Activated B cell treated with CpG ODN at 0.5 μM for 24 hours (primary cell): ENCODE measurements at regions not wholly inside any gene's neighbourhood (a gene's known extent, or its start where the extent isn't known, plus 50 kb on each side); places are given as distances from the start of the nearest gene placed in this dataset.

Experiments
- ATAC-seq: fragments of 200-7000 bp; cut with Tn5 transposase; one replicate; pipeline ENCODE4 v1.10.0; 2021; ENCODE audit warnings: low read depth, mild to moderate bottlenecking, moderate library complexity
- CTCF ChIA-PET: fragments of 350-600 bp; sonication (Branson Sonifier 250); formaldehyde crosslinking; loops from one replicate; lab custom pipeline; 2021; ENCODE audit warnings: antibody characterized with exemption; lab: Charles Lee
- POLR2A ChIA-PET: fragments of 350-600 bp; sonication (Branson Sonifier 250); formaldehyde crosslinking; loops from one replicate; lab custom pipeline; 2021; ENCODE audit warnings: antibody characterized with exemption; lab: Charles Lee
- DNase-seq: peaks from one replicate; pipeline ENCODE4 v3.0.0; 2022
- H3K27ac Mint-ChIP-seq: one replicate; pipeline ENCODE4 v1.8.0; 2020; ENCODE audit warnings: mixed read lengths
- H3K27me3 Mint-ChIP-seq: one replicate; pipeline ENCODE4 v1.8.0; 2021; ENCODE audit warnings: mixed read lengths
- H3K36me3 Mint-ChIP-seq: one replicate; pipeline ENCODE4 v1.8.0; 2021; ENCODE audit warnings: low read depth, mixed read lengths
- H3K4me1 Mint-ChIP-seq: one replicate; pipeline ENCODE4 v1.8.0; 2021; ENCODE audit warnings: mixed read lengths
- H3K4me3 Mint-ChIP-seq: one replicate; pipeline ENCODE4 v1.8.0; 2020; ENCODE audit warnings: mild to moderate bottlenecking, mixed read lengths
- H3K9me3 Mint-ChIP-seq: one replicate; pipeline ENCODE4 v1.8.0; 2020; ENCODE audit warnings: mixed read lengths
- intact Hi-C: fragments of 100-400 bp; cut with micrococcal nuclease; formaldehyde crosslinking; loops from one replicate; pipeline ENCODE4 v1.15.1; 2024
- TF ChIP-seq, protein P1 (sequence below): fragments of 200-600 bp; IDR thresholded peaks from one replicate; pipeline ENCODE4 v1.8.0; 2022; ENCODE audit warnings: antibody characterized with exemption, mild to moderate bottlenecking

DNA sequence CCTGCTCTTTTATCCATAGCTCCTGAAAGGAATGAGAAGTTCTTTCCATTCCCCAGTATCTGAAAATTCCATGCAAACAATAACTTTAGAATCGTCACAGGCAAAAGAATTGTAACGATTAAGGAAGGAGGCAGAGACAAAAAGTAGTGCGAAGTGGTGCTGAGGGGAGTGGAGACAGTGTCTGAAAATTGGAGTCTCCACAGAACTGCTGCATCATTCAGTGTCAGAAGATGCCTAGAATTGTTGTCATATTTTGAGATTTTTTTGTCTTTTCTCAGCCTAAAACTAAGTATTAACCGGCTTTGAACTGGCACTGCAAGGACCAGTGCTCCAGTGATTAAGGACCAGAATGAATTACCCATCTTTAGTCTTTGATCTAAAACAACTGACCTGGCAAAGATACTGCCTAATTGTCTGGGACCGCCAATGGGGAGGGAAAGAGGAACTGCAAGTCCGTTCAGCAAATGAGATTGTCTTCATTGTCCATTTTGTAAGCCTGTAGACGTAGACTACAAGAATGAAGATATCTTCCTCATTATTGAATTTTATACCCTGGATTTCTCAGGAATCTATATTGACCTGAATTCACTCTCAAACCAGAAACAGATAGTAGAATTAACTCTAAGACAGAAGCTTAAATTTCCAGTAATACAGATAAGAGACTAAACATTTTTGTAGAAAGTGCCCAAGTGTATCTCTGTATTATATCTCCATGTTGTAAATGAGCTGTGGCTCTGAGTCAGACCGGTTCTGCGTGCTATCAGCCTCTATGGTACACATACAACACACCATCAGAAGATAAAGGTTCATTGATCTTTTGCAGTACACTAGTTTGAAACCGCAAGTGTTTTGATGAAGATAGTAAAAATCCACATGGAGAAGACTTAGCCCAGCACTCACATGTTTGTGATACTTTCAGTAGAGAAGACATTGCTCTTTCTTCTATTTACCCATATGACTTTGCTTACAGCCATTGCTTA lies 293.2 kb downstream of the EFNB2 start:
- intact Hi-C loops, result no loop called here
- TF ChIP-seq, protein P1, sequence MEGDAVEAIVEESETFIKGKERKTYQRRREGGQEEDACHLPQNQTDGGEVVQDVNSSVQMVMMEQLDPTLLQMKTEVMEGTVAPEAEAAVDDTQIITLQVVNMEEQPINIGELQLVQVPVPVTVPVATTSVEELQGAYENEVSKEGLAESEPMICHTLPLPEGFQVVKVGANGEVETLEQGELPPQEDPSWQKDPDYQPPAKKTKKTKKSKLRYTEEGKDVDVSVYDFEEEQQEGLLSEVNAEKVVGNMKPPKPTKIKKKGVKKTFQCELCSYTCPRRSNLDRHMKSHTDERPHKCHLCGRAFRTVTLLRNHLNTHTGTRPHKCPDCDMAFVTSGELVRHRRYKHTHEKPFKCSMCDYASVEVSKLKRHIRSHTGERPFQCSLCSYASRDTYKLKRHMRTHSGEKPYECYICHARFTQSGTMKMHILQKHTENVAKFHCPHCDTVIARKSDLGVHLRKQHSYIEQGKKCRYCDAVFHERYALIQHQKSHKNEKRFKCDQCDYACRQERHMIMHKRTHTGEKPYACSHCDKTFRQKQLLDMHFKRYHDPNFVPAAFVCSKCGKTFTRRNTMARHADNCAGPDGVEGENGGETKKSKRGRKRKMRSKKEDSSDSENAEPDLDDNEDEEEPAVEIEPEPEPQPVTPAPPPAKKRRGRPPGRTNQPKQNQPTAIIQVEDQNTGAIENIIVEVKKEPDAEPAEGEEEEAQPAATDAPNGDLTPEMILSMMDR, result no peak
- no peak overlapping the region for H3K27ac Mint-ChIP-seq

GRCh38 chr13:106238690-106239089 lies 296.8 kb downstream of the EFNB2 start:
- Mint-ChIP-seq H3K4me1 (no peaks in the 10 kb centered on the region), H3K9me3 (no peaks in the 10 kb centered on the region), H3K36me3 (no peaks in the 10 kb centered on the region), H3K4me3 (no peak overlapping the region), H3K27me3 (no peaks in the 10 kb centered on the region), H3K27ac (no peak overlapping the region)
- no peak for DNase-seq
- ATAC-seq, result no peak
- ChIA-PET CTCF (no interaction called here), POLR2A (no interaction called here)
- TF ChIP-seq, protein P1, result no peak
- intact Hi-C loops, result no loop called here

More for the DNA sequence above, 293.2 kb downstream of the EFNB2 start:
- Mint-ChIP-seq H3K4me1 (no peaks in the 10 kb centered on the region), H3K4me3 (no peak overlapping the region), H3K27me3 (no peaks in the 10 kb centered on the region), H3K36me3 (no peaks in the 10 kb centered on the region), H3K9me3 (no peaks in the 10 kb centered on the region)
- no peak for ATAC-seq
- ChIA-PET POLR2A (no interaction called here), CTCF (no interaction called here)
- DNase-seq, result no peak

GRCh38 chr13:106234636-106235035 lies 300.8 kb downstream of the EFNB2 start:
- no peaks in the 10 kb centered on the region for H3K27me3 Mint-ChIP-seq
- no peaks in the 10 kb centered on the region for H3K4me1 Mint-ChIP-seq
- H3K36me3 Mint-ChIP-seq, result no peaks in the 10 kb centered on the region
- H3K27ac Mint-ChIP-seq, result no peak overlapping the region
- ATAC-seq, result no peak
- ChIA-PET POLR2A (no interaction called here), CTCF (no interaction called here)
- DNase-seq, result no peak
- H3K4me3 Mint-ChIP-seq, result no peak overlapping the region
- H3K9me3 Mint-ChIP-seq, result peaks cover 2% of the 10 kb centered on the region
- TF ChIP-seq, protein P1, result no peak
- intact Hi-C loops, result no loop called here

DNA sequence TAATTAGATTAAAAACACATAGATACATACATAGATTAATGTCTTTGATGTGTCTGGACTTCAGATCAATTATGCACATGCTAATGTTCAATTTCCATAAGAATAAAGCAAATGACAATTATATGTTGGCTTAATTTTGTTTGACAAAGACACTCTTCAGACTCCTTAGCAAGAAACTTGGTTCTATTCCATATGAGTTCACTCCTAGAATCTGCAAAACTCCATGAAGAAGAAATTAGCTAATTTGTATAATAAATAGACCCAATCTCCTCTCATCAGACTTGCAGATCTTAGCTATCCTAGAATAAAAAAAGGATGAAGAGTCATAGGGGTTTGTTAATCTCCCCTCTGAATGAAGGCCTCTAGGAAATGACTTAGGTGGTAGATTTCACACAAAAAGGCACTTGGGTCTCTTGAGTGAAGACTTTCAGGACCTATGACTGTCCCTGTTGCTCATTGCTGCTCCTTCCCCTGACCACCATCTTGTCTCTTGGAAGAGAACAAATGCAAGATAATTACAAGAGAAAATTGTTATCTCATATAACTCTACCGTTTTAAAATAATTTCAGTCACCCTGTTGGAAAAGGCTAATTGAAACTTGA lies 302.2 kb downstream of the EFNB2 start:
- Mint-ChIP-seq H3K36me3 (no peaks in the 10 kb centered on the region), H3K9me3 (peaks cover 2% of the 10 kb centered on the region), H3K27me3 (no peaks in the 10 kb centered on the region), H3K4me3 (no peak overlapping the region), H3K4me1 (no peaks in the 10 kb centered on the region), H3K27ac (no peak overlapping the region)
- CTCF ChIA-PET, result no interaction called here
- intact Hi-C loops, result no loop called here
- TF ChIP-seq, protein P1, result no peak
- POLR2A ChIA-PET, result no interaction called here
- ATAC-seq (no peak), DNase-seq (no peak)

- ATAC-seq, result no peak
- no peak overlapping the region for H3K27ac Mint-ChIP-seq
- ChIA-PET CTCF (no interaction called here), POLR2A (no interaction called here)
- DNase-seq, result no peak
- intact Hi-C loops, result no loop called here
- H3K36me3 Mint-ChIP-seq, result no peaks in the 10 kb centered on the region
- H3K27me3 Mint-ChIP-seq, result no peaks in the 10 kb centered on the region
- no peaks in the 10 kb centered on the region for H3K4me1 Mint-ChIP-seq
- no peak overlapping the region for H3K4me3 Mint-ChIP-seq
- TF ChIP-seq, protein P1, result no peak
- H3K9me3 Mint-ChIP-seq, result peaks cover 2% of the 10 kb centered on the region
These were observed 302.8 kb downstream of the EFNB2 start for GRCh38 chr13:106232681-106233080.
